HL-60 (cell line): ENCODE measurements at regions not wholly inside any gene's neighbourhood (a gene's known extent, or its start where the extent isn't known, plus 50 kb on each side); places are given as distances from the start of the nearest gene placed in this dataset.

Experiments
- DNase-seq, 2 experiments: peaks; one replicate each; pipeline ENCODE4 v3.0.0-alpha.2; 2010 to 2020; ENCODE audit warnings: low read depth in 1 of 2, low spot score in 1 of 2
- H3K27ac ChIP-seq: fragments of 250-450 bp; sonication (Bioruptor Pico); replicated peaks from 2 replicates; pipeline ENCODE4 v1.5.1; 2020; ENCODE audit warnings: mild to moderate bottlenecking, moderate library complexity
- H3K27me3 ChIP-seq: fragments of 250-450 bp; sonication (Bioruptor Pico); 2 replicates; pipeline ENCODE4 v1.5.1; 2021; ENCODE audit warnings: mild to moderate bottlenecking, moderate library complexity; ENCODE audit not compliant: insufficient read depth, poor library complexity, severe bottlenecking
- H3K4me3 ChIP-seq: replicated peaks from 2 replicates; pipeline ENCODE4 v1.5.1; 2011; ENCODE audit warnings: mild to moderate bottlenecking, control low read depth, low read length; ENCODE audit not compliant: insufficient read depth
- CTCF ChIP-seq: IDR thresholded peaks from one replicate; pipeline ENCODE4 v1.5.1; 2011; ENCODE audit warnings: low read length, control low read depth, inconsistent platforms; ENCODE audit not compliant: insufficient read depth
- GABPA ChIP-seq: IDR thresholded peaks from 2 replicates; pipeline ENCODE4 v1.6.1; 2012; ENCODE audit warnings: low read depth
- POLR2AphosphoS5 ChIP-seq: IDR thresholded peaks from 2 replicates; pipeline ENCODE4 v1.6.1; 2012; ENCODE audit warnings: low read depth
- REST ChIP-seq: IDR thresholded peaks from 2 replicates; pipeline ENCODE4 v1.6.1; 2012; ENCODE audit warnings: low read depth; ENCODE audit not compliant: insufficient replicate concordance
- SPI1 ChIP-seq: IDR thresholded peaks from 2 replicates; pipeline ENCODE4 v1.6.1; 2012; ENCODE audit warnings: low read depth, mild to moderate bottlenecking, borderline replicate concordance

- no peak for DNase-seq
- Histone ChIP-seq H3K27ac (no peak overlapping the region), H3K4me3 (no peak overlapping the region), H3K27me3 (no peaks in the 10 kb centered on the region)
- TF ChIP-seq SPI1 (no peak), POLR2AphosphoS5 (no peak), CTCF (no peak), GABPA (no peak)
Measured at GRCh38 chr11:134667505-134667904, 255.5 kb upstream of the B3GAT1 start.

- DNase-seq, result no peak
- Histone ChIP-seq H3K27ac (no peak overlapping the region), H3K27me3 (no peaks in the 10 kb centered on the region), H3K4me3 (no peak overlapping the region)
- TF ChIP-seq GABPA, result no peak
Measured at GRCh38 chr11:134667175-134667500, 255.1 kb upstream of the B3GAT1 start.

- H3K27ac ChIP-seq, result no peak overlapping the region
- DNase-seq, result no peak
- H3K27me3 ChIP-seq, result no peaks in the 10 kb centered on the region
- no peak overlapping the region for H3K4me3 ChIP-seq
- no peak for TF ChIP-seq POLR2AphosphoS5
- TF ChIP-seq SPI1, result no peak
- TF ChIP-seq GABPA, result no peak
- TF ChIP-seq CTCF, result no peak
- TF ChIP-seq REST, result no peak
Measured at GRCh38 chr11:134666273-134667174, 254.5 kb upstream of the B3GAT1 start.

GRCh38 chr11:134665571-134666270 lies 253.7 kb upstream of the B3GAT1 start:
- H3K27ac ChIP-seq, result no peak overlapping the region
- DNase-seq, result no peak
- no peak overlapping the region for H3K4me3 ChIP-seq
- no peaks in the 10 kb centered on the region for H3K27me3 ChIP-seq
- no peak for TF ChIP-seq REST
